IPS-18a (cell line): ENCODE measurements at regions not wholly inside any gene's neighbourhood (a gene's known extent, or its start where the extent isn't known, plus 50 kb on each side); places are given as distances from the start of the nearest gene placed in this dataset.

Experiments
- H3K27ac ChIP-seq: one replicate; pipeline ENCODE4 v1.5.1; 2013; ENCODE audit warnings: low read length
- H3K27me3 ChIP-seq: one replicate; pipeline ENCODE4 v1.6.1; 2013; ENCODE audit warnings: mild to moderate bottlenecking, low read length; ENCODE audit not compliant: control insufficient read depth, insufficient read depth
- H3K36me3 ChIP-seq: one replicate; pipeline ENCODE4 v1.6.1; 2013; ENCODE audit warnings: low read depth, low read length; ENCODE audit not compliant: control insufficient read depth
- H3K4me1 ChIP-seq: one replicate; pipeline ENCODE4 v1.6.1; 2013; ENCODE audit warnings: low read depth, low read length; ENCODE audit not compliant: control insufficient read depth
- H3K4me3 ChIP-seq: one replicate; pipeline ENCODE4 v1.5.1; 2013; ENCODE audit warnings: low read length
- H3K9ac ChIP-seq: one replicate; pipeline ENCODE4 v1.6.1; 2013; ENCODE audit warnings: mild to moderate bottlenecking, low read length, moderate library complexity
- H3K9me3 ChIP-seq: one replicate; pipeline ENCODE4 v1.6.1; 2013; ENCODE audit warnings: low read depth, low read length; ENCODE audit not compliant: control insufficient read depth

DNA sequence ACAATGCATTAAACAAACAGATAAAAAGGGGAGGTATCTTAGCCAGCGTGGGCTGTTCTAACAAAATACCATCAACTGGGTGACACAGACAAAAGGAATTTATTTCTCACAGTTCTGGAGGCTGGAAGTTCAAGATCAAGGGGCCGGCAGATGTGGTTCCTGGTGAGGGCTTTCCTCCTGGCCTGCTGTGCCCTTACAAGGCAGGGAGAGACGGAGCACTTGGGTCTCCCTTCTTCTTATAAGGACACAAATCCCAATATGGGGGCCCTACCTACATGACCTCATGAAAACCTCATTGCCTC is 281.6 kb upstream of the KLF14 start:
- Histone ChIP-seq H3K9me3 (no peaks in the 10 kb centered on the region), H3K4me3 (no peak overlapping the region), H3K27me3 (no peaks in the 10 kb centered on the region), H3K27ac (no peak overlapping the region), H3K9ac (no peak overlapping the region), H3K36me3 (no peaks in the 10 kb centered on the region), H3K4me1 (no peaks in the 10 kb centered on the region)

- Histone ChIP-seq H3K4me1 (no peaks in the 10 kb centered on the region), H3K9ac (no peak overlapping the region), H3K4me3 (no peak overlapping the region), H3K27ac (no peak overlapping the region), H3K36me3 (no peaks in the 10 kb centered on the region), H3K9me3 (no peaks in the 10 kb centered on the region), H3K27me3 (no peaks in the 10 kb centered on the region)
Observed at GRCh38 chr7:131016230-131016629, 282.2 kb upstream of the KLF14 start.

DNA sequence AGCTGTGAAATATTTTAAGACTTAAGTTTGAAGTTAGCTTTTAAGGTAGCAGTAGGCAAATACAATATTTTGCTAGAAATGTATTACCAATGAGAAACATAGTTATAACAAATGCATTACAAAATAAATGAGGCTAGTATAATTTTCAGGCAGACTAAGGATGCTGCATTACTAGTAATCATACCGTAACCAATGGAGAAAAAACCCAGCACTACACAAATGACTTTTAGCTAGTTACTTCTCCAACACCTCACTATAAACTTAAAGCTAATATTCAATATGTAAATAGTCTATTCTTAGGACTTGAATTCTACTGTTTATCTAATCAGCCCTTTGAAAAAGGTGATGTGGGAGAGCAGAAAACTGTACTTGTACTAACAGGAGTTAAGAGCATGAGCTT is 285.3 kb upstream of the KLF14 start:
- H3K36me3 ChIP-seq = no peaks in the 10 kb centered on the region
- H3K4me1 ChIP-seq = no peaks in the 10 kb centered on the region
- no peak overlapping the region for H3K4me3 ChIP-seq
- no peak overlapping the region for H3K9ac ChIP-seq
- no peaks in the 10 kb centered on the region for H3K9me3 ChIP-seq
- H3K27ac ChIP-seq = no peak overlapping the region
- H3K27me3 ChIP-seq = no peaks in the 10 kb centered on the region

- Histone ChIP-seq H3K9me3 (no peaks in the 10 kb centered on the region), H3K9ac (no peak overlapping the region), H3K4me3 (no peak overlapping the region), H3K4me1 (no peaks in the 10 kb centered on the region), H3K36me3 (no peaks in the 10 kb centered on the region), H3K27ac (no peak overlapping the region), H3K27me3 (no peaks in the 10 kb centered on the region)
Observed at GRCh38 chr7:131020759-131021261, 286.8 kb upstream of the KLF14 start.

GRCh38 chr7:131021460-131021859 is 287.5 kb upstream of the KLF14 start:
- no peak overlapping the region for H3K27ac ChIP-seq
- no peak overlapping the region for H3K9ac ChIP-seq
- no peaks in the 10 kb centered on the region for H3K4me1 ChIP-seq
- no peaks in the 10 kb centered on the region for H3K9me3 ChIP-seq
- H3K4me3 ChIP-seq = no peak overlapping the region
- no peaks in the 10 kb centered on the region for H3K27me3 ChIP-seq
- H3K36me3 ChIP-seq = no peaks in the 10 kb centered on the region

DNA sequence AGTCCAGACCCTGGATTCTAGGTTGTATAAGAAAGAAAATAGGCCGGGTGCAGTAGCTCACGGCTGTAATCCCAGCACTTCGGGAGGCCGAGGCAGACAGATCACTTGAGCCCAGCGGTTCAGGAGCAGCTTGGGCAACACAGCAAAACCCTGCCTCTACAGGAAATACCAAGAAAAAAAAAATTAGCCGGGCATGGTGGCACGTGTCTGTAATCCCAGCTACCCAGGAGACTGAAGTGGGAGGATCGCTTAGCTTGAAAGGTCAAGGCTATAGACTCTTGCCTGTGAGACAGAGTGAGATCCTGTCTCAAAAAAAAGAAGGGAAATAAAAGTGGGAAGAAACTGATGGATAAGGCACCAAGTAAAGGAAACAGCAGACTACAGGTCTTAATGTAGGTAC is 287.9 kb upstream of the KLF14 start:
- H3K4me1 ChIP-seq = no peaks in the 10 kb centered on the region
- H3K27ac ChIP-seq = no peak overlapping the region
- H3K4me3 ChIP-seq = no peak overlapping the region

GRCh38 chr7:131026297-131027000 is 292.4 kb upstream of the KLF14 start:
- Histone ChIP-seq H3K4me1 (no peaks in the 10 kb centered on the region), H3K27me3 (no peaks in the 10 kb centered on the region), H3K4me3 (no peak overlapping the region), H3K9me3 (no peaks in the 10 kb centered on the region), H3K27ac (no peak overlapping the region), H3K36me3 (no peaks in the 10 kb centered on the region), H3K9ac (no peak overlapping the region)

More for the DNA sequence above, 287.9 kb upstream of the KLF14 start:
- Histone ChIP-seq H3K9me3 (no peaks in the 10 kb centered on the region), H3K36me3 (no peaks in the 10 kb centered on the region), H3K9ac (no peak overlapping the region), H3K27me3 (no peaks in the 10 kb centered on the region)

DNA sequence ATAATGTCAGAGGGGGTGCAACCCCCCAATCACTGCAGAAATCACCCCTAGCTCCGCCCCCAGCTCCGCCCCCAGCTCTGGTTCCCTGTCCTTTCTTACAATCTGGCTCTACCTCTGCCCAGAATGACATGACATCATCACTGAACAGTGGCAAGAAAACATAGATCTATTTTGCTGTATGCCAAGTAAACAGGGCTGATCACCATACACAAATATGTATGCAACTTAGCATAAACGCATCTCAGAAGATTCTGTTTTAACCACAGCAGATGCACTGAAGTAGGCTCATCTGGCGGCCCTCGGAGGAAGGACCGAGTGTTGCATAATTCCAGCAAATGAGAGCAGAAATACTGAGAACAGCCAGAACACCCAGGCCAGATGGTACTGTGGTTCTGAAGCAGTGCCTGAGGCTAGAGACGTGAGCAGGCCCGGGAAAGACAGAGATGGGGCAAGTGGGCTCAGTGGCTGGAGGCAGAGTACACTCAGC is 293.3 kb upstream of the KLF14 start:
- Histone ChIP-seq H3K36me3 (no peaks in the 10 kb centered on the region), H3K4me1 (no peaks in the 10 kb centered on the region), H3K4me3 (no peak overlapping the region), H3K27me3 (no peaks in the 10 kb centered on the region), H3K27ac (no peak overlapping the region), H3K9me3 (no peaks in the 10 kb centered on the region), H3K9ac (no peak overlapping the region)

DNA sequence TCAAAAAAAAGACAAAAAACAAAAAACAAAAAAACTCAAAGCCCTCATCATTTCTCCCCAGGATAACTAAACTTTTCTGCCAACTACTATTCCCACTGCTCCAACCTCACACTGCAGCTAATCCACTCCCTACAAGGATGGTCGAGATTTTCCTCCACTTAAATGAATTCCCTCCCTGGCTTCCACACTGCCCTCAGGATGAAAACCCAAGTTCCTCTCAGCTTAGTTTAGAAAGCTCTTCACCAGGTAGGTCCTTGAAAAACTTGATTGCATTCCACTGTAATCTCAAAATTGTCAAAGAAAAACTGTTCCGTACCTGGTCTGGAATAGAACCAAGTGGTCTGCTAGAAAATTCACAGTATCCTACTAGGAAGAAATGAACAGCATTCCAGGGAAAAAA is 294.3 kb upstream of the KLF14 start:
- H3K4me3 ChIP-seq = no peak overlapping the region
- no peaks in the 10 kb centered on the region for H3K9me3 ChIP-seq
- H3K27ac ChIP-seq = no peak overlapping the region
- no peaks in the 10 kb centered on the region for H3K27me3 ChIP-seq
- no peaks in the 10 kb centered on the region for H3K36me3 ChIP-seq
- no peak overlapping the region for H3K9ac ChIP-seq
- no peaks in the 10 kb centered on the region for H3K4me1 ChIP-seq

DNA sequence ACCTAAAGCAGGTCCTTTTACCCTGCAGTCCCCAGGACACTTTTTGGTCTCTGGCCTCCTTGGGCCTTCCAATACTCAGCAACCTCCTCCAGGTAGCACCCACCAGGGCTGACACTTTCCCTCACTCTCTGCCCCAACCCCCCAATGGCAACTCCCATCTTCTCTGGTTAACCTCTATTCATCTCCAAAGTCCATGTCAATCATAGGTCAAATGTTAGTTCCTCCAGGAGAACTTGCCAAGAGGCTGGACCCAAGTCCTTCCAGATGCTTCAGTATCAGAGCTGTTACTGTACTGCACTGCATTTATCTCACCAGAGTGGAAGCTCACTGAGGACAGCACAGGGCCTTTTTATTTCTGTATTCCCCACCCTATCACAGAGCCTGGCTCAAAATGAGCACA is 295.0 kb upstream of the KLF14 start:
- H3K27ac ChIP-seq = no peak overlapping the region
- no peaks in the 10 kb centered on the region for H3K4me1 ChIP-seq
- H3K9me3 ChIP-seq = no peaks in the 10 kb centered on the region
- H3K36me3 ChIP-seq = no peaks in the 10 kb centered on the region
- no peak overlapping the region for H3K4me3 ChIP-seq
- no peaks in the 10 kb centered on the region for H3K27me3 ChIP-seq
- no peak overlapping the region for H3K9ac ChIP-seq

GRCh38 chr7:131031099-131031868 is 296.4 kb upstream of the MKLN1 start:
- H3K4me1 ChIP-seq = no peaks in the 10 kb centered on the region
- H3K36me3 ChIP-seq = no peaks in the 10 kb centered on the region
- H3K27me3 ChIP-seq = no peaks in the 10 kb centered on the region
- no peak overlapping the region for H3K4me3 ChIP-seq
- H3K27ac ChIP-seq = no peak overlapping the region
- H3K9me3 ChIP-seq = no peaks in the 10 kb centered on the region
- no peak overlapping the region for H3K9ac ChIP-seq

DNA sequence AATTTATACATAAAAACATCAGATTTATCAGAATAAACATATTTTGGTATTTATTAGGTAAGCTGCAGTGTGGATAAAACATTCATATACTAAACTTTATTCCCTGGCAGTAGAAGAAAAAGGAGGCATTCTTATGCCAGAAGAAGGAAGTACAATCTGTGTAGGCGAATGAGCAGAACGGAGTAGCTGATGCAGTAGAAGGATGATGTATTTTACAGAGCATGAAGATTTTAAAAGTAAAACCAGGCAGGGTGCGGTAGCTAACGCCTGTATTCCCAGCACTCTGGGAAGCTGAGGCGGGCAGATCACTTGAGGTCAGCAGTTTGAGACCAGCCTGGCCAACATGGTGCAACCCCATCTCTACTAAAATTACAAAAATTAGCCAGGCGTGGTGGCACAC is 294.9 kb upstream of the MKLN1 start:
- Histone ChIP-seq H3K4me3 (no peak overlapping the region), H3K9me3 (no peaks in the 10 kb centered on the region), H3K4me1 (no peaks in the 10 kb centered on the region), H3K9ac (no peak overlapping the region), H3K27me3 (no peaks in the 10 kb centered on the region), H3K27ac (no peak overlapping the region), H3K36me3 (no peaks in the 10 kb centered on the region)
